ENCODE measurements at regions not wholly inside any gene's neighbourhood (a gene's known extent, or its start where the extent isn't known, plus 50 kb on each side); places are given as distances from the start of the nearest gene placed in this dataset.

DNA sequence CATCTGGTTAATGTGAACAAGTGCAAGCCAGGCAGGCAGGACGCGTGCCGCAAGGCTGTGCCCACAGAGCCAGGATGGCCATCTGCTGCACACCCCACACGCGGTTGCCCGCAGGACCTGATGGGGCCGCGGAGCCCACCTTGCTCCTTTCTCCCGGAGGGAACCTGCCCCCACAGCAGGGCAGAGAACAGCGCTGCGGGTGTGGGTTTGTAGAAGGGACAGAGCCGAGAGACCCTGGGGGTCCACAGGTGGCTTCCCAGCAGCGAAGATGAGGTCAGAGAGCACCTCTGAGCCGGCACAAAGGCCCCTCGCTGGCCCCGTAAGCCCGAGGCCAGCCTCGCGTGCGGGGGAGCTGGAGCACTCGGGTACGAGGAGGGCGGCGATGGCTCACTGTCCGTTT is 460.8 kb upstream of the SALL3 start:
- no peak overlapping the region for H3K23ac ChIP-seq (ENCODE audit: low read length in 2 of 2)

GRCh38 chr18:78519394-78520062 is 460.1 kb upstream of the SALL3 start:
- no peak overlapping the region for H2BK12ac ChIP-seq (ENCODE audit: low read length in 2 of 2)
- H4K8ac ChIP-seq (ENCODE audit: low read length) = no peak overlapping the region
- H3K27me3 ChIP-seq (ENCODE audit: control insufficient read depth in 1 of 2, insufficient read depth in 1 of 2, low read length in 2 of 2) = no peaks in the 10 kb centered on the region
- H2AK5ac ChIP-seq (ENCODE audit: low read length, severe bottlenecking) = no peak overlapping the region
- no peak overlapping the region for H3K4me3 ChIP-seq (ENCODE audit: insufficient read depth in 1 of 2, low read depth in 1 of 2, low read length in 2 of 2)
- no peak overlapping the region for H3K27ac ChIP-seq (ENCODE audit: low read length, poor library complexity, severe bottlenecking)
- H2BK15ac ChIP-seq (ENCODE audit: low read depth, poor library complexity, severe bottlenecking) = no peak overlapping the region
- no peak overlapping the region for H2AFZ ChIP-seq (ENCODE audit: low read depth, low read length)
- H3K79me1 ChIP-seq (replicated peaks; ENCODE audit: low read length, poor library complexity, severe bottlenecking) = no peaks in the 10 kb centered on the region
- no peak for DNase-seq
- H3K4me2 ChIP-seq (ENCODE audit: low read length, poor library complexity, severe bottlenecking) = no peak overlapping the region
- peak overlapping the region; percentile 30 for H4K91ac ChIP-seq (ENCODE audit: low read length)
- no peak overlapping the region for H3K18ac ChIP-seq (ENCODE audit: low read depth in 1 of 2, low read length in 2 of 2)
- H3K9me3 ChIP-seq (ENCODE audit: control insufficient read depth, low read length) = peaks cover 5% of the 10 kb centered on the region
- H2BK120ac ChIP-seq (ENCODE audit: low read depth, low read length) = no peak overlapping the region
- H3K4ac ChIP-seq (ENCODE audit: low read depth in 1 of 2, low read length in 2 of 2) = no peak overlapping the region
- H3K23ac ChIP-seq (ENCODE audit: low read length in 2 of 2) = no peak overlapping the region
- no peaks in the 10 kb centered on the region for H3K4me1 ChIP-seq (ENCODE audit: control insufficient read depth, insufficient read depth, low read depth, low read length)
- H3K36me3 ChIP-seq (ENCODE audit: control insufficient read depth in 1 of 2, insufficient read depth in 2 of 2, low read depth in 1 of 2, low read length in 2 of 2) = no peaks in the 10 kb centered on the region
- no peak overlapping the region for H3K9ac ChIP-seq (ENCODE audit: low read length)
- H2BK5ac ChIP-seq (ENCODE audit: low read depth, low read length, poor library complexity, severe bottlenecking) = no peak overlapping the region
- H3K14ac ChIP-seq (ENCODE audit: low read length in 2 of 2) = no peak overlapping the region
- 87% methylated on average over 15 of the region's 15 CpGs for WGBS

More for the DNA sequence above, 460.8 kb upstream of the SALL3 start:
- Histone ChIP-seq H4K8ac (ENCODE audit: low read length) (no peak overlapping the region), H3K18ac (ENCODE audit: low read depth in 1 of 2, low read length in 2 of 2) (no peak overlapping the region), H3K79me1 (replicated peaks; ENCODE audit: low read length, poor library complexity, severe bottlenecking) (no peaks in the 10 kb centered on the region), H3K9ac (ENCODE audit: low read length) (no peak overlapping the region), H3K4me1 (ENCODE audit: control insufficient read depth, insufficient read depth, low read depth, low read length) (no peaks in the 10 kb centered on the region), H2BK120ac (ENCODE audit: low read depth, low read length) (no peak overlapping the region), H2BK5ac (ENCODE audit: low read depth, low read length, poor library complexity, severe bottlenecking) (no peak overlapping the region), H3K4me3 (ENCODE audit: insufficient read depth in 1 of 2, low read depth in 1 of 2, low read length in 2 of 2) (no peak overlapping the region), H3K27me3 (ENCODE audit: control insufficient read depth in 1 of 2, insufficient read depth in 1 of 2, low read length in 2 of 2) (no peaks in the 10 kb centered on the region), H2AK5ac (ENCODE audit: low read length, severe bottlenecking) (no peak overlapping the region), H3K9me3 (ENCODE audit: control insufficient read depth, low read length) (peaks cover 5% of the 10 kb centered on the region), H3K36me3 (ENCODE audit: control insufficient read depth in 1 of 2, insufficient read depth in 2 of 2, low read depth in 1 of 2, low read length in 2 of 2) (no peaks in the 10 kb centered on the region), H2BK12ac (ENCODE audit: low read length in 2 of 2) (no peak overlapping the region), H4K91ac (ENCODE audit: low read length) (no peak overlapping the region), H3K4me2 (ENCODE audit: low read length, poor library complexity, severe bottlenecking) (no peak overlapping the region), H3K4ac (ENCODE audit: low read depth in 1 of 2, low read length in 2 of 2) (no peak overlapping the region), H3K27ac (ENCODE audit: low read length, poor library complexity, severe bottlenecking) (no peak overlapping the region), H2BK15ac (ENCODE audit: low read depth, poor library complexity, severe bottlenecking) (no peak overlapping the region), H2AFZ (ENCODE audit: low read depth, low read length) (no peak overlapping the region), H3K14ac (ENCODE audit: low read length in 2 of 2) (no peak overlapping the region)
- no peak for DNase-seq
- WGBS = 89% methylated on average over 25 of the region's 25 CpGs

GRCh38 chr18:78521136-78521535 is 458.5 kb upstream of the SALL3 start:
- H2BK120ac ChIP-seq (ENCODE audit: low read depth, low read length) = no peak overlapping the region
- H3K18ac ChIP-seq (ENCODE audit: low read depth in 1 of 2, low read length in 2 of 2) = no peak overlapping the region
- H2BK5ac ChIP-seq (ENCODE audit: low read depth, low read length, poor library complexity, severe bottlenecking) = no peak overlapping the region
- no peak overlapping the region for H2AFZ ChIP-seq (ENCODE audit: low read depth, low read length)
- H3K27me3 ChIP-seq (ENCODE audit: control insufficient read depth in 1 of 2, insufficient read depth in 1 of 2, low read length in 2 of 2) = no peaks in the 10 kb centered on the region
- no peak overlapping the region for H3K4me2 ChIP-seq (ENCODE audit: low read length, poor library complexity, severe bottlenecking)
- no peaks in the 10 kb centered on the region for H3K4me1 ChIP-seq (ENCODE audit: control insufficient read depth, insufficient read depth, low read depth, low read length)
- H4K8ac ChIP-seq (ENCODE audit: low read length) = no peak overlapping the region
- 68% methylated on average over 11 of the region's 11 CpGs for WGBS
- no peak overlapping the region for H2BK15ac ChIP-seq (ENCODE audit: low read depth, poor library complexity, severe bottlenecking)
- H3K79me1 ChIP-seq (replicated peaks; ENCODE audit: low read length, poor library complexity, severe bottlenecking) = no peaks in the 10 kb centered on the region
- no peak overlapping the region for H3K27ac ChIP-seq (ENCODE audit: low read length, poor library complexity, severe bottlenecking)
- no peak overlapping the region for H3K14ac ChIP-seq (ENCODE audit: low read length in 2 of 2)
- no peak overlapping the region for H3K9ac ChIP-seq (ENCODE audit: low read length)
- H2BK12ac ChIP-seq (ENCODE audit: low read length in 2 of 2) = no peak overlapping the region
- H3K4ac ChIP-seq (ENCODE audit: low read depth in 1 of 2, low read length in 2 of 2) = no peak overlapping the region
- H3K36me3 ChIP-seq (ENCODE audit: control insufficient read depth in 1 of 2, insufficient read depth in 2 of 2, low read depth in 1 of 2, low read length in 2 of 2) = no peaks in the 10 kb centered on the region
- peaks cover 5% of the 10 kb centered on the region for H3K9me3 ChIP-seq (ENCODE audit: control insufficient read depth, low read length)
- H4K91ac ChIP-seq (ENCODE audit: low read length) = no peak overlapping the region
- DNase-seq = no peak
- H2AK5ac ChIP-seq (ENCODE audit: low read length, severe bottlenecking) = no peak overlapping the region
- no peak overlapping the region for H3K4me3 ChIP-seq (ENCODE audit: insufficient read depth in 1 of 2, low read depth in 1 of 2, low read length in 2 of 2)
- H3K23ac ChIP-seq (ENCODE audit: low read length in 2 of 2) = no peak overlapping the region

GRCh38 chr18:78521744-78522143 is 457.9 kb upstream of the SALL3 start:
- Histone ChIP-seq H2AK5ac (ENCODE audit: low read length, severe bottlenecking) (no peak overlapping the region), H3K79me1 (replicated peaks; ENCODE audit: low read length, poor library complexity, severe bottlenecking) (no peaks in the 10 kb centered on the region), H3K27me3 (ENCODE audit: control insufficient read depth in 1 of 2, insufficient read depth in 1 of 2, low read length in 2 of 2) (no peaks in the 10 kb centered on the region), H4K91ac (ENCODE audit: low read length) (no peak overlapping the region), H2BK5ac (ENCODE audit: low read depth, low read length, poor library complexity, severe bottlenecking) (no peak overlapping the region), H3K4me2 (ENCODE audit: low read length, poor library complexity, severe bottlenecking) (no peak overlapping the region), H3K23ac (ENCODE audit: low read length in 2 of 2) (no peak overlapping the region), H3K4ac (ENCODE audit: low read depth in 1 of 2, low read length in 2 of 2) (no peak overlapping the region), H2AFZ (ENCODE audit: low read depth, low read length) (no peak overlapping the region), H3K4me1 (ENCODE audit: control insufficient read depth, insufficient read depth, low read depth, low read length) (no peaks in the 10 kb centered on the region), H2BK15ac (ENCODE audit: low read depth, poor library complexity, severe bottlenecking) (no peak overlapping the region), H2BK12ac (ENCODE audit: low read length in 2 of 2) (no peak overlapping the region), H2BK120ac (ENCODE audit: low read depth, low read length) (no peak overlapping the region), H3K9me3 (ENCODE audit: control insufficient read depth, low read length) (peaks cover 5% of the 10 kb centered on the region), H3K14ac (ENCODE audit: low read length in 2 of 2) (no peak overlapping the region), H3K9ac (ENCODE audit: low read length) (no peak overlapping the region), H3K4me3 (ENCODE audit: insufficient read depth in 1 of 2, low read depth in 1 of 2, low read length in 2 of 2) (no peak overlapping the region), H3K18ac (ENCODE audit: low read depth in 1 of 2, low read length in 2 of 2) (no peak overlapping the region), H4K8ac (ENCODE audit: low read length) (no peak overlapping the region), H3K36me3 (ENCODE audit: control insufficient read depth in 1 of 2, insufficient read depth in 2 of 2, low read depth in 1 of 2, low read length in 2 of 2) (no peaks in the 10 kb centered on the region), H3K27ac (ENCODE audit: low read length, poor library complexity, severe bottlenecking) (no peak overlapping the region)
- no peak for DNase-seq
- 81% methylated on average over 8 of the region's 8 CpGs for WGBS

Data from mesenchymal stem cell (in vitro differentiated cells and primary cell).